ENCODE measurements at regions not wholly inside any gene's neighbourhood (a gene's known extent, or its start where the extent isn't known, plus 50 kb on each side); places are given as distances from the start of the nearest gene placed in this dataset.

DNA sequence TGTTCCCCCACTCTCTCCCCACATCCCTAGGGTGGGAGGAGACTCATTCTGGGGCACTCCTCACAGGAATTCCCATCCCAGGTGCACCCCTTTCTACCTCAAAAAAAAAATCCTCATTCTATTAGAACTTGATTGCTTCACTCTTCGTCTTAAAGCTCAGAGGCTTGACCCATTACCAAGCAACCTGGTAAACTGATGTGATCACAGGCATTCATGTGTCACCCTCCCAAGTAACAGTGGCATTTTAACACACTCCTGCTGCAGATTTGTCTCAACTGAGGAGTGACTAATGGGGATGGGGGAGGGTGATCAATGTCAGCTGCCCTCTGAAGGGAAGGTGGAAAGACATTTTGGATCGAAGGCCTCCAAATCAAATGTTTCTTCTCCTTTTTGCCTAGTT, 78.1 kb upstream of the PTHLH start:
- no peak for DNase-seq (ENCODE audit: low read depth)
- TF ChIP-seq, protein P1, sequence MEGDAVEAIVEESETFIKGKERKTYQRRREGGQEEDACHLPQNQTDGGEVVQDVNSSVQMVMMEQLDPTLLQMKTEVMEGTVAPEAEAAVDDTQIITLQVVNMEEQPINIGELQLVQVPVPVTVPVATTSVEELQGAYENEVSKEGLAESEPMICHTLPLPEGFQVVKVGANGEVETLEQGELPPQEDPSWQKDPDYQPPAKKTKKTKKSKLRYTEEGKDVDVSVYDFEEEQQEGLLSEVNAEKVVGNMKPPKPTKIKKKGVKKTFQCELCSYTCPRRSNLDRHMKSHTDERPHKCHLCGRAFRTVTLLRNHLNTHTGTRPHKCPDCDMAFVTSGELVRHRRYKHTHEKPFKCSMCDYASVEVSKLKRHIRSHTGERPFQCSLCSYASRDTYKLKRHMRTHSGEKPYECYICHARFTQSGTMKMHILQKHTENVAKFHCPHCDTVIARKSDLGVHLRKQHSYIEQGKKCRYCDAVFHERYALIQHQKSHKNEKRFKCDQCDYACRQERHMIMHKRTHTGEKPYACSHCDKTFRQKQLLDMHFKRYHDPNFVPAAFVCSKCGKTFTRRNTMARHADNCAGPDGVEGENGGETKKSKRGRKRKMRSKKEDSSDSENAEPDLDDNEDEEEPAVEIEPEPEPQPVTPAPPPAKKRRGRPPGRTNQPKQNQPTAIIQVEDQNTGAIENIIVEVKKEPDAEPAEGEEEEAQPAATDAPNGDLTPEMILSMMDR (conservative IDR thresholded peaks at IDR 0.05; ENCODE audit: low read depth, low read length): no peak

DNA sequence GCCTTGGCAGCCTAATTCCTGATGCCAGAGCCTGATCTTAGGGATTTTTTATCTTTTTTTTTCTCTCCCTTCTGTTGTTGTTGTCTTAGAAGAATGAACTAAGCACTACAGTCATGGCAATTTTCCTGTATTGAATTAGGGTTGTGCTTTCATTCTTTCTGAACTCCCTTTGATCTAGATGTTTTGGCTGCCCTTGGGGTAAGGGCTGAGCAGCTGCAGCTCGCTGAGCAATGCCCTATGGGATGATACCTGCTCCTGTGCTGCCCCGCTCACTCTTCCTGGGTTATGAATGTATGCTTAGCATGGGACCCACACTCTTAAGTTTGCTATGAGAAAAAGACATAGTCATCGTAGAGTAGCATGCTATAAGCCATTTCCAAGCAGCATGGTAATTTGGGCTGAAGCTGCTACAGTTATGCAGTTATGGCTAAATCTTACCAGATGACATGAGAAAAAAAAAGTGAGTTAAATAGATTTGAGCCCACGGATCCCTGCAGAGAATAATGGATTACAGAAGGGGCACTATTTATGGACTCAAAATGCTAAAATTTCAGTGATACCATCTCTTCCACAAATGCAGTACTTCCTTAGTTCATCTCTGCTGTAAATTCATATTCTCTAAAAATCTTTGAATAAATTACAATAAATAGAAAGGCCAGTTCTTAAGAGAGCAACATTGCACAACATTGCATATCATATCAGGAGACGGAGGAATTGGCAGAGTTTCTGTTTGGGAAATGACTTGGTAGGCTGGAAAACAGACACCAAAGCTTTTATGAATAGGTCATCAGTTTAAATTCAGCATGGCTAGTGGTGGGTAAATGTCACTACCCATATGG, 79.2 kb upstream of the PTHLH start:
- DNase-seq (ENCODE audit: low read depth): no peak
- H3K4me3 ChIP-seq (ENCODE audit: low read length): no peak overlapping the region
- TF ChIP-seq, protein P1 (conservative IDR thresholded peaks at IDR 0.05; ENCODE audit: low read depth, low read length): no peak

More for the DNA sequence above, 78.1 kb upstream of the PTHLH start:
- no peak overlapping the region for H3K4me3 ChIP-seq (ENCODE audit: low read length)

DNA sequence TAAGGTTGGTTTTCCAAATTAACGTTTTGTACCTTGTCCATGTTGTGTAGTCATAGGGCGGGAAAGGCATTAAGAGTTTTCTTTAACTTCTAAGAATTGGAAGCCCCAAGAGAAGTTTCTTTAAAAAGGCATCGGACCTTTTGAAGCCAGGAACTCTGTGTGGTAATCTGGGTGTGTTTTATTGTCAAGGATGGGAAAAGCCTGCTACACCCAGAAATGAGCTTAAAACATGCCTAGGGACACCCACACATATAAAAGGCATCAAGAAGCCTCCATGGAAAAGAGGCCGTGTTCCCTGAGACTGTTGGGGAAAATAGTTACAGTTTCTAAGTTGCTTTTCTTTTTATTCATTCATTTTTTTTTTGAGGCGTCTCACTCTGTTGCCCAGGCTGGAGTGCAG, 81.0 kb upstream of the PTHLH start:
- TF ChIP-seq, protein P1 (conservative IDR thresholded peaks at IDR 0.05; ENCODE audit: low read depth, low read length): no peak

DNA sequence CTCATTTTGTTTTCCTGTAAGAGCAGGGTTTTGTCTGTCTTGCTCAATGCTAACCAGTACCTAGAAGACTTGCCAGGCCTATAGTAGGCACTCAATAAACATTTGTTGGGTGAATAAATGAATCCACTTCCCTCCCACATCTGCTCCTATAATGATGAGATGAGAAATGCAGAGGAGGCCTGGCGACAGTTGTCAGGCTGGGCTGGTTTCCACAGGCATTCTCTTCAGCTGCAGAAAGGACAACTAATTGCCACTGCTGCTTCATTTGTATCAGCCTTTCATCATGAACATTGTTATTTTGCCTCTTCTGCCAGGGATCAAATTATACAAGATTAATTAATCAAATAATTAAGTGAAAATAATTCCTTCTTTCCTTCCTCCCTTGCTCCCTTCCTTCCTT, 82.0 kb upstream of the PTHLH start:
- no peak overlapping the region for H3K4me3 ChIP-seq (ENCODE audit: low read length)
- DNase-seq (ENCODE audit: low read depth): no peak
- TF ChIP-seq, protein P1 (conservative IDR thresholded peaks at IDR 0.05; ENCODE audit: low read depth, low read length): no peak

More for the DNA sequence above, 81.0 kb upstream of the PTHLH start:
- no peak overlapping the region for H3K4me3 ChIP-seq (ENCODE audit: low read length)
- DNase-seq (ENCODE audit: low read depth): no peak

DNA sequence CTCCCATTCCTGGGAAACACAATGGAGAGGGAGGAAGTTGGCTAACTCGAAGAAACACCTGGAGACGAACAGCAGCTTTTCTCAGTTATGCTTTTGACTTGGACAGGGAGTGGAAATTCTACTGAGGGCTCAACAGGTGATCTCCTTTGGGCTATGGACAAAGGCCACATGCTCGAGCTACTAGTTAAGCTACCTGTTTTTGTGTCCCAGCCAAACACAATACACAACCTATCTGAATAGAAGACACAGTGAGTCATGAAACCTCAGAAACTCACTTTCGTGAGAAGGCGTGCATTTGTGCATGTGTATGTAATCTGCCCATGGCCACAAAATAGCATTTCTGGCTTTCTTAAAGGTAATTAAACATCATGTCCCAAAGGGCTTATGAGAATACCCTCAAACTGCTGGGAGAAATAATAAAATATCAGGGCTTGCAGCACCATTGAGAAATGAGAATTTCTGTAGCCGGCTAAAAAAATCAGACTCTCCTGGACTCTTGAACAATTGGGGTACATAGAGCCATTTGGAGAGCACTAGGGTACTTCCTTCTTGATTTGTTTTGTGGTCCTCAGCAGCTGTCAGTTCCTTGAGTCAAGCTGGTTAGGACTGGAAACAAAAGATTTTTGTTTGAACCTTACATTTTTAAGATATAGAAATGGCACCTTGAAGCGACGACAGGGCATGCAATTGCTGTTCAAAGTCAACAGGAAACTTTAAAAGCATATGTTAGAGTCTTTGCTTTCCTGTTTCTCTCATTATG, 85.5 kb upstream of the PTHLH start:
- H3K4me3 ChIP-seq (ENCODE audit: low read length): no peak overlapping the region
- TF ChIP-seq, protein P1 (conservative IDR thresholded peaks at IDR 0.05; ENCODE audit: low read depth, low read length): no peak
- no peak for DNase-seq (ENCODE audit: low read depth)

DNA sequence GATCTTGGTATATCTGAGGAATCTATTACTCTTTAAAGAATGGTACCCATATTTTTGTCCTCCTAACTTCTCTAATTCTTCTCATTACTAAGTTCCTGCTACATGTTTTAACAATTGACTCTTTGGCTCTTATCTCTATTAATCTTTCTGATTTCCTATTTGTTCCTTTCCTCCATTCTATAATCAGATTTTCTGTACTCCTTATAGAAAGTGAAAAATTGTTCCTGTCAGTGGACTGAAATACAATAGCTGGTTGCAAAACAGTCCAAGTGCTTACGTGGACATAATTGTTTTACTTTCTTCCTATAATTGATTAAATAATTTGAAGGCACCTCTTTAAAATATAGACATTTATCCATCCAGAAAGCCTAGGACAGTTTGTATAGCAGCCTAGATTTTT, 86.7 kb upstream of the PTHLH start:
- TF ChIP-seq, protein P1 (conservative IDR thresholded peaks at IDR 0.05; ENCODE audit: low read depth, low read length): no peak
- no peak overlapping the region for H3K4me3 ChIP-seq (ENCODE audit: low read length)
- no peak for DNase-seq (ENCODE audit: low read depth)

Measured in retinal pigment epithelial cell (primary cell).